ENCODE measurements at regions not wholly inside any gene's neighbourhood (a gene's known extent, or its start where the extent isn't known, plus 50 kb on each side); places are given as distances from the start of the nearest gene placed in this dataset.

DNA sequence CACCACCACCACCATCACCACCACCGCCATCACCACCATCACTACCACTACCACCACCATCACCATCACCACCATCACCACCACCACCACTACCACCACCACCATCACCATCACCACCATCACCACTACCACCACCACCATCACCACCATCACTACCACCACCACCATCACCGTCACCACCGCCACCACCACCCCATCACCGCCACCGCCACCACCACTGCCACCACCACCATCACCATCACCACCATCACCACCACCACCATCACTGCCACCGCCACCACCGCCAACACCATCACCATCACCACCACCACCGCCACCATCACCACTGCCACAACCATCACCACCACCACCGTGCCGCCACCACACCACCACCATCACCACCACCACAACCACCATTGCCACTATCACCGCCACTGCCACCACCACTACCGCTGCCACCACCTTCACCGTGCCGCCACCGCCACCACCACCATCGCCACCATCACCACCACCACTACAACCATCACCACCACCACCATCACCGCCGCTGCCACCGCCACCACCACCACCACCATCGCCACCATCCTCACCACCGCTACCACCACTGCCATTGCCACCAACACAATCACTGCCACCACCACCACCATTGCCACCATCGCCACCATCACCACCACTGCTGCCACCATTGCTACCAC, 1511.3 kb upstream of the AGA start:
- no peak for ATAC-seq

GRCh38 chr4:178955614-178956013, 1513.4 kb upstream of the AGA start:
- Histone ChIP-seq H3K27ac (no peak overlapping the region), H3K9me3 (peaks cover 0 to 3% of the 10 kb centered on the region in 2 donors), H3K4me3 (no peak overlapping the region), H3K27me3 (no peaks in the 10 kb centered on the region), H3K36me3 (no peaks in the 10 kb centered on the region), H3K4me1 (no peaks in the 10 kb centered on the region)
- no peak for TF ChIP-seq CTCF (IDR thresholded peaks at IDR 0.05)
- ATAC-seq (no peak), DNase-seq (no peak)
- intact Hi-C loops (cut with DNase I) = no loop called here

More for the DNA sequence above, 1511.3 kb upstream of the AGA start:
- Histone ChIP-seq H3K4me3 (no peak overlapping the region), H3K27me3 (no peaks in the 10 kb centered on the region), H3K9me3 (peaks cover 0 to 3% of the 10 kb centered on the region in 2 donors), H3K4me1 (no peaks in the 10 kb centered on the region), H3K27ac (no peak overlapping the region), H3K36me3 (no peaks in the 10 kb centered on the region)
- TF ChIP-seq CTCF (IDR thresholded peaks at IDR 0.05) = no peak
- DNase-seq = no peak
- intact Hi-C loops (cut with DNase I) = no loop called here

GRCh38 chr4:178958725-178959440, 1516.6 kb upstream of the AGA start:
- no peaks in the 10 kb centered on the region for H3K4me1 ChIP-seq
- no peak for DNase-seq
- no peak for TF ChIP-seq CTCF (IDR thresholded peaks at IDR 0.05)
- peaks cover 0 to 3% of the 10 kb centered on the region in 2 donors for H3K9me3 ChIP-seq
- ATAC-seq = no peak
- intact Hi-C loops (cut with DNase I) = no loop called here
- H3K36me3 ChIP-seq = no peaks in the 10 kb centered on the region
- H3K27me3 ChIP-seq = no peaks in the 10 kb centered on the region
- H3K4me3 ChIP-seq = no peak overlapping the region
- H3K27ac ChIP-seq = no peak overlapping the region

DNA sequence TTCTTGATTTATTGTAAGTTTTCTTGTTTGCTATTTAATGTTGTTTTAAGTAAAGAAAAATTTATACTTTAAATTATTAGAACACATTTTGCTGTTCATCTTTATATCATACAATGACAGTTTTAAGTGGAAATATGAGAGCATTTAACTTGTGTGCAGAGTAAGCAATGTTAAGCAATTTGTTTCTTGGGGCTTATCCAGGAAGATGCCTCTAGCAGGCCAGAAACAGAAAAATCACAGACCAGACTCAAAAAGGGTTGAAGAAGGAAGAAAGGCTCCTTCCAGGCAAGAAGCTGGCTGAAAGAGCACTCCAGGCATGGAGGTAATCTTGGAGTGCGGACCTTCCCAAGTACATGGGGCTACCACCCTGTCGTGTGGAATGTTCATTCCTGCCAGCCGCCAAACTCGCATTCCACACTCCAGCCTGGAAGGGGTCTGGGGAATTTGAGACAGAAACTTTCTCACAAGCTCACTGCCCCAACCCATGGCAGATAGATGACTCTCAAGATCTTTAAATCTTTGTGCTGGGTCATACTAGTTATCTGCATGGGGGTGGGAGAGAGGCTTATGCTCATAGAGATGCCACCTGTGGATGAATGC, 1521.3 kb upstream of the AGA start:
- Histone ChIP-seq H3K4me1 (no peaks in the 10 kb centered on the region), H3K27ac (no peak overlapping the region), H3K9me3 (peaks cover 0 to 3% of the 10 kb centered on the region in 2 donors), H3K36me3 (no peaks in the 10 kb centered on the region), H3K27me3 (no peaks in the 10 kb centered on the region), H3K4me3 (no peak overlapping the region)
- no peak for ATAC-seq
- intact Hi-C loops (cut with DNase I) = no loop called here
- peak in 1 of 4 donors; percentile 19 for DNase-seq
- no peak for TF ChIP-seq CTCF (IDR thresholded peaks at IDR 0.05)

GRCh38 chr4:178966644-178967043, 1524.4 kb upstream of the AGA start:
- Histone ChIP-seq H3K27ac (no peak overlapping the region), H3K4me3 (no peak overlapping the region), H3K4me1 (no peaks in the 10 kb centered on the region), H3K27me3 (no peaks in the 10 kb centered on the region), H3K9me3 (peaks cover 0 to 3% of the 10 kb centered on the region in 2 donors), H3K36me3 (no peaks in the 10 kb centered on the region)
- DNase-seq = no peak
- no peak for TF ChIP-seq CTCF (IDR thresholded peaks at IDR 0.05)
- no peak for ATAC-seq
- intact Hi-C loops (cut with DNase I) = no loop called here
